Fibroblast of mammary gland (primary cell): ENCODE measurements at regions not wholly inside any gene's neighbourhood (a gene's known extent, or its start where the extent isn't known, plus 50 kb on each side); places are given as distances from the start of the nearest gene placed in this dataset.

Source experiments
- DNase-seq: peaks from one replicate; pipeline ENCODE4 v3.0.0-alpha.2; 2010; ENCODE audit warnings: low read depth
- H3K4me3 ChIP-seq: 2 replicates; pipeline ENCODE4 v1.5.1; 2011; ENCODE audit warnings: low read depth, mild to moderate bottlenecking, low read length, moderate library complexity; ENCODE audit not compliant: control insufficient read depth
- CTCF ChIP-seq: conservative IDR thresholded peaks from 2 replicates; pipeline ENCODE4 v1.5.1; 2011; ENCODE audit warnings: low read depth, low read length, inconsistent platforms; ENCODE audit not compliant: control insufficient read depth, insufficient read depth

- DNase-seq = no peak
- no peak for TF ChIP-seq CTCF
- H3K4me3 ChIP-seq = no peak overlapping the region
Measured at GRCh38 chr13:76722782-76723181, 163.4 kb downstream of the KCTD12 start.

GRCh38 chr13:76720821-76721220 lies 165.4 kb downstream of the KCTD12 start:
- DNase-seq = no peak
- H3K4me3 ChIP-seq = no peak overlapping the region
- no peak for TF ChIP-seq CTCF

DNA sequence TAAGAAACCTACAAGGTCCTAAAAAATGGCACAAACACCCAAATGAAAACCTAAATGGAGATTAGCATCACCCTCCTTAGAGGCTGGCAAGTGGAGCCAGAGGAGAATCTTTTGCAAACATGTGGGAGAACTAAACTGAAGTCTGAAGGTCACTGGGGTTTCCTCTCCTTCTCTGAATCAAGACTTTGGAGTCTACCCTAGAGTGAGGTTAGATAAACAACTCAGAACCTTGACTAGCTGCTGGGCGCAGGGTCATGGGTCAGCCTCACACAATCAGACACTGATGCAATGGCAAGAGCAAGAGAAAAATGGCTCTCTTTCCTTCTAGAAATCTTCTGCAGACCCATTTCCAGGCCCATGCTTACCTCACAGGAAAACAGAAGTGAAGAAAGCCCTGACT lies 165.8 kb downstream of the KCTD12 start:
- DNase-seq = no peak
- no peak for TF ChIP-seq CTCF
- no peak overlapping the region for H3K4me3 ChIP-seq

DNA sequence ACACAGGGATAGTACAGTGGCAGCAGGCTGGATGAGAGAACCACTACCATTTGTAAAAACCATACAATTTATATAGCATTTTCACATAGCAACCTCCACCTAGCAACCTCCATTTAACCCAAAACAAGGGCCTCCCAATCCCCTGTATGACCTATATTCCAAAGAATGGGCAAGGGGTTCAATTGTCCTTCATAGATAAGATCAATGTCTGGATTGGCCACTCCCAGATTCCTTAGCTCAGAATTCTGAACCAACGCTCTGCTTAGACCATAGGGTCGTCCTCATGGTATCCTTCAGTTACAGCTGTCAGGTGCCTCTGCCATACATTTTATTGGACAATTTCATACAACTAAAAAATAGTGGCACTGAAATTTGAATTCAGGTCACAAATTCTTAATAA lies 166.2 kb downstream of the KCTD12 start:
- TF ChIP-seq CTCF = no peak
- no peak for DNase-seq
- no peak overlapping the region for H3K4me3 ChIP-seq

GRCh38 chr13:76717092-76717491 lies 169.1 kb downstream of the KCTD12 start:
- DNase-seq = peak; percentile 46

GRCh38 chr13:76715621-76716020 lies 170.6 kb downstream of the KCTD12 start:
- TF ChIP-seq CTCF = no peak
- no peak overlapping the region for H3K4me3 ChIP-seq
- DNase-seq = peak; percentile 40

More at GRCh38 chr13:76717092-76717491, 169.1 kb downstream of the KCTD12 start:
- H3K4me3 ChIP-seq = no peak overlapping the region
- TF ChIP-seq CTCF = no peak

DNA sequence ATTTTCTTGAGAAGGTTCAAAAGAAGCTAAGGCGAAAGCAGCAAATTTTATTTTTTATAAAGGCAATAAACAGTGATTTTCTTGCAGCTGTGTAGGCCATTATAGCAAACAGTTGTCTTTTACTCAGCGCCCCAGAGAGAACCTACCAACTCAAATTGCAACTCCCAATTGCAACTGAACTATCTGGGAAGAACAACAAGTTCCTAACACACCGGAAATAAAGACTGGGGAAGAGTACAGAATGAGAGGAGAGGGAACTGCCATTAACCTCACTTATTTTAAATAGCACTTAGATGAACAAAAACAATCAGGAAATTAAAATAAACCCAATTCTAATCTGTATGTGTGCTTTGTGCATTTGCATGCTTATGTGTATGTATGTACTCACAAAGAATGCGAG lies 171.1 kb downstream of the KCTD12 start:
- TF ChIP-seq CTCF = no peak
- DNase-seq = no peak
- H3K4me3 ChIP-seq = no peak overlapping the region
